ENCODE measurements at regions not wholly inside any gene's neighbourhood (a gene's known extent, or its start where the extent isn't known, plus 50 kb on each side); places are given as distances from the start of the nearest gene placed in this dataset.
A peak's percentile ranks its signal among the peaks of the same experiment; 100 is the strongest.

GRCh38 chr21:41024746-41025254, 143.2 kb upstream of the BACE2 start:
- no peak for DNase-seq (ENCODE audit: low read depth, low spot score)
- peaks cover 11% of the 10 kb centered on the region for H3K27me3 Mint-ChIP-seq (ENCODE audit: low read depth)
- peak overlapping the region; percentile 79 for H3K27ac Mint-ChIP-seq (ENCODE audit: unreplicated experiment)
- no peak overlapping the region for H3K4me3 Mint-ChIP-seq
- peaks cover 5% of the 10 kb centered on the region for H3K9me3 Mint-ChIP-seq
- H3K4me1 Mint-ChIP-seq: peaks cover 21% of the 10 kb centered on the region
- TF ChIP-seq CTCF (conservative IDR thresholded peaks at IDR 0.05): no peak
- no peaks in the 10 kb centered on the region for H3K36me3 Mint-ChIP-seq (ENCODE audit: low read depth)

DNA sequence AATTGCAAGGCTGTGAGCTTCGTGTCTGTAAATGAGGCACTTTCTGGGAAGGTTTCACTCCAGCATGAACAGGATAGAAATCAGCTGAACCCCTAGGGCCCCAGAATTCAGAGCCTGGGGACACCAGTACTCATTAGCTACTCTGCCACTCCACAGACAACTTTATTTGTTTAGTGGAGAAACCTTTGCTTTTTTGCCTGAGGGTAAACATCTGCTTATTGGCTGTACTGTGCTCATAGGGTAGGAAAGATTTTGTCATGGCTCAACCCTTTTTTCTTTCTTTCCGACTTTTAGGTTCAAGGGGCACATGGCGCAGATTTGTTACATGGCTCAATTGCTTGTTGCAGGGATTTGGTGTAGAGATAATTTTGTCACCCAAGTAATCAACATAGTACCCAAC, 138.4 kb upstream of the BACE2 start:
- no peak for TF ChIP-seq CTCF (conservative IDR thresholded peaks at IDR 0.05)
- Mint-ChIP-seq H3K4me3 (no peak overlapping the region), H3K36me3 (ENCODE audit: low read depth) (no peaks in the 10 kb centered on the region), H3K27ac (ENCODE audit: unreplicated experiment) (no peak overlapping the region), H3K27me3 (ENCODE audit: low read depth) (no peaks in the 10 kb centered on the region), H3K4me1 (peaks cover 19% of the 10 kb centered on the region), H3K9me3 (peaks cover 11% of the 10 kb centered on the region)
- DNase-seq (ENCODE audit: low read depth, low spot score): no peak

GRCh38 chr21:41031701-41032220, 136.2 kb upstream of the BACE2 start:
- Mint-ChIP-seq H3K36me3 (ENCODE audit: low read depth) (no peaks in the 10 kb centered on the region), H3K27me3 (ENCODE audit: low read depth) (no peaks in the 10 kb centered on the region), H3K9me3 (peaks cover 16% of the 10 kb centered on the region), H3K4me1 (peaks cover 11% of the 10 kb centered on the region), H3K4me3 (no peak overlapping the region), H3K27ac (ENCODE audit: unreplicated experiment) (no peak overlapping the region)
- DNase-seq (ENCODE audit: low read depth, low spot score): no peak
- TF ChIP-seq CTCF (conservative IDR thresholded peaks at IDR 0.05): no peak

DNA sequence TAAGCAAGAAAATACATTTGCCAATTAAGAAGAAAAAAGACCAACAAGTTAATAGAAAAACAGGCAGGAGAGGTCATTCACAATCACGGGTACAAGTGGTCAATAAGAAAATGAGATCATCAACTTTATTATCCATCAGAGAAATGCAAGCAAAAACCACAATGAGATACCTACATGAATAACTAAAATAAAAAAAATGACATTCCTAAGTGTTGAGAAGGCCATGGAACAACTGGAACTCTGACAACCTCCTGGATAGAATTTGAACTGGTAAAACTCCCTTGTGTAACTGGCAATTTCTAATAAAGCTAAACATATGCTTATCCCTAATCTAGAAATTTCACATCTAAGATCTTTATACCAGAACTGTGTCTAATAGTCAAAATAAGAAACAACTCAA, 135.4 kb upstream of the BACE2 start:
- H3K4me3 Mint-ChIP-seq: no peak overlapping the region
- H3K27me3 Mint-ChIP-seq (ENCODE audit: low read depth): no peaks in the 10 kb centered on the region
- no peak for DNase-seq (ENCODE audit: low read depth, low spot score)
- no peaks in the 10 kb centered on the region for H3K36me3 Mint-ChIP-seq (ENCODE audit: low read depth)
- no peak for TF ChIP-seq CTCF (conservative IDR thresholded peaks at IDR 0.05)
- H3K4me1 Mint-ChIP-seq: peaks cover 13% of the 10 kb centered on the region
- H3K9me3 Mint-ChIP-seq: peaks cover 16% of the 10 kb centered on the region
- H3K27ac Mint-ChIP-seq (ENCODE audit: unreplicated experiment): no peak overlapping the region

GRCh38 chr21:41037212-41037611, 130.7 kb upstream of the BACE2 start:
- no peaks in the 10 kb centered on the region for H3K36me3 Mint-ChIP-seq (ENCODE audit: low read depth)
- peaks cover 19% of the 10 kb centered on the region for H3K9me3 Mint-ChIP-seq

More at GRCh38 chr21:41037212-41037611, 130.7 kb upstream of the BACE2 start:
- no peak for DNase-seq (ENCODE audit: low read depth, low spot score)
- no peak for TF ChIP-seq CTCF (conservative IDR thresholded peaks at IDR 0.05)
- H3K4me1 Mint-ChIP-seq: peaks cover 9% of the 10 kb centered on the region
- no peaks in the 10 kb centered on the region for H3K27me3 Mint-ChIP-seq (ENCODE audit: low read depth)
- H3K4me3 Mint-ChIP-seq: no peak overlapping the region
- no peak overlapping the region for H3K27ac Mint-ChIP-seq (ENCODE audit: unreplicated experiment)

All from neural crest cell (in vitro differentiated cells).